HG02610 (cell line): ENCODE measurements at regions not wholly inside any gene's neighbourhood (a gene's known extent, or its start where the extent isn't known, plus 50 kb on each side); places are given as distances from the start of the nearest gene placed in this dataset.

Experiments
- ATAC-seq: cut with Tn5 transposase; IDR thresholded peaks from one replicate; pipeline ENCODE4 v1.9.1; 2021; ENCODE audit warnings: mild to moderate bottlenecking, moderate library complexity; ENCODE audit not compliant: unreplicated experiment

GRCh38 chr17:15112846-15113617 is 152.1 kb downstream of the PMP22 start:
- no peak for ATAC-seq

GRCh38 chr17:15109608-15110007 is 155.5 kb downstream of the PMP22 start:
- no peak for ATAC-seq

- ATAC-seq: no peak
Observed at GRCh38 chr17:15108992-15109391, 156.1 kb downstream of the PMP22 start.

GRCh38 chr17:15106540-15106939 is 158.6 kb downstream of the PMP22 start:
- ATAC-seq: no peak

GRCh38 chr17:15103785-15104184 is 161.3 kb downstream of the PMP22 start:
- ATAC-seq: no peak

- no peak for ATAC-seq
Observed at GRCh38 chr17:15101175-15101574, 164.0 kb downstream of the PMP22 start.

GRCh38 chr17:15096511-15096910 is 168.6 kb downstream of the PMP22 start:
- ATAC-seq: no peak

GRCh38 chr17:15095935-15096334 is 169.2 kb downstream of the PMP22 start:
- ATAC-seq: no peak

- ATAC-seq: no peak
Observed at GRCh38 chr17:15092762-15093161, 172.4 kb downstream of the PMP22 start.

GRCh38 chr17:15092261-15092660 is 172.9 kb downstream of the PMP22 start:
- no peak for ATAC-seq

GRCh38 chr17:15091825-15092224 is 173.3 kb downstream of the PMP22 start:
- ATAC-seq: no peak

- ATAC-seq: no peak
Observed at GRCh38 chr17:15090533-15090932, 174.6 kb downstream of the PMP22 start.

GRCh38 chr17:15087946-15088345 is 177.2 kb downstream of the PMP22 start:
- no peak for ATAC-seq

GRCh38 chr17:15086776-15087295 is 178.3 kb downstream of the PMP22 start:
- no peak for ATAC-seq

GRCh38 chr17:15085890-15086677 is 179.0 kb downstream of the PMP22 start:
- no peak for ATAC-seq

- no peak for ATAC-seq
Observed at GRCh38 chr17:15083225-15083624, 181.9 kb downstream of the PMP22 start.

GRCh38 chr17:15081008-15081407 is 184.1 kb downstream of the PMP22 start:
- no peak for ATAC-seq

- no peak for ATAC-seq
Observed at GRCh38 chr17:15078570-15078969, 186.6 kb downstream of the PMP22 start.

GRCh38 chr17:15076991-15077663 is 188.0 kb downstream of the PMP22 start:
- ATAC-seq: no peak

GRCh38 chr17:15051933-15052332 is 213.2 kb downstream of the PMP22 start:
- no peak for ATAC-seq

GRCh38 chr17:15049795-15050160 is 215.3 kb downstream of the PMP22 start:
- ATAC-seq: no peak
